GM21576 (cell line): ENCODE measurements at regions not wholly inside any gene's neighbourhood (a gene's known extent, or its start where the extent isn't known, plus 50 kb on each side); places are given as distances from the start of the nearest gene placed in this dataset.
"Not testable (repeated sequence)": the region's sequence is repeated elsewhere in the genome, so short reads cannot be mapped to it uniquely, and the experiment has no call there.

Experiments
- ATAC-seq: cut with Tn5 transposase; IDR thresholded peaks from one replicate; pipeline ENCODE4 v1.9.1; 2021; ENCODE audit warnings: mild to moderate bottlenecking, moderate library complexity; ENCODE audit not compliant: unreplicated experiment

- ATAC-seq, result no peak
These were observed 527.0 kb downstream of the RAB28 start for GRCh38 chr4:12957108-12957507.

DNA sequence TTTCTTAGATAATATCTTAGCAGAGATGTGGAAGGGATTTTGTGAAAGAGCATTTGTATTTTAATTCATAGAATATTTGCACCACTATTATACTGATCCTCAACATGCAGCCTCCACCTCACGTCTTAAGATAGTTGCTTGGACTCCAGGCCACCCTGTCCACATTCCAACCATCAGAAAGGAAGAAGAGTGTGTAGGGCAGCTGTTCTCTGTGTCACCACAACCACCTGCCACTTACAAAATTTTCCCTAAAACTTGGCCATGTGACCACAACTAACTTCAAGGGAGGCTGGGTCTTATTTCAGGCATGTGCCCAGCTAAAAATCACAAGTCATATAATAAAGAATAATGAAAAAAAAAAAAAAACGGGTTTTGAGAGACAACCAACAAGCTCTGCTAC is 528.1 kb downstream of the RAB28 start:
- ATAC-seq, result no peak

- ATAC-seq, result no peak
These were observed 534.2 kb downstream of the RAB28 start for GRCh38 chr4:12949719-12950490.

DNA sequence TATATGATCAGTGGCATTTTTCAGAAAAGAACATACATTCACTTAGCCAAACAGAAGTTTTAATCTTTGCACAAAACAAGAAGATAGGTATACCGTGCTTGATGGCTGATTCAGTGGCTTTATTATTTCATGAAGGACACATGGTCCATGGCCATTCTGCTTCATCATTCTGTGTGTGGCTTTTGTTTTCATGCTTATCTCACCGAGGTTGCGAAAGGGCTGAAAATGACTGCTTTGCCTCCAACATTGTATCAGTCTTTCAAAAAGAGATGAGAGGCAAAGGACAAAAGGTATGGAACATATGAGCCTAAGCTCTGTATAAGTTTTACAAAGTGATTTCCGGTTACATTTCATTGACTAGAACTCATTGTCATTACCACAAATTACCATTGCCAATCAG is 541.1 kb downstream of the RAB28 start:
- ATAC-seq, result no peak

- no peak for ATAC-seq
These were observed 550.3 kb downstream of the RAB28 start for GRCh38 chr4:12933760-12934221.

DNA sequence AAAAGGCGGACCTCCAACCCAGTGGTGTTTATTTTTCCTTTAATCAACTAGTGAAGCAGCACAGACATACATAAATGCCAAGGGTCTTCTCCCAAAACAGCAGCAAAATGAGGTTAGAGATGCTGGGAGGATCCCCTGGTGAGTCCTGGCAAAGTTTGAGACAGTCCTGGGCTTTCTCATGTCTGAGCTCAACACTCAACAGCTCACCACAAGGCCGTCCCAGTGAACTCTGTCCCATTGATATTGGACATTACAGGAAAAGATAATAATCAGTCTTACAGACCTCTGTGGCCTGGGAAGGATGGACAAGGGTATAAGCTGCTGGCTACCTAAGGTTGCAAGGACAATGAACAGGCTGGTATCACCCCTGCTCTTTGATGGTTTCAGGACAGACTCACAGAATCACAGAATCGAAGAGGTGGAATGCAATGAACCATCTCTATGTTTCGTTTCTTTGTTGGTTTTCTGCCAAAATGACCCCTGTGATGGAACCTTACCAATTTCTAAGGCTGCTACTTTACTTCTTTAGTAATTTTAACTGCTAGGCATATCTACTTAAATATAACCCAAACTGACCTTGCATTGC is 551.8 kb downstream of the RAB28 start:
- ATAC-seq, result no peak

DNA sequence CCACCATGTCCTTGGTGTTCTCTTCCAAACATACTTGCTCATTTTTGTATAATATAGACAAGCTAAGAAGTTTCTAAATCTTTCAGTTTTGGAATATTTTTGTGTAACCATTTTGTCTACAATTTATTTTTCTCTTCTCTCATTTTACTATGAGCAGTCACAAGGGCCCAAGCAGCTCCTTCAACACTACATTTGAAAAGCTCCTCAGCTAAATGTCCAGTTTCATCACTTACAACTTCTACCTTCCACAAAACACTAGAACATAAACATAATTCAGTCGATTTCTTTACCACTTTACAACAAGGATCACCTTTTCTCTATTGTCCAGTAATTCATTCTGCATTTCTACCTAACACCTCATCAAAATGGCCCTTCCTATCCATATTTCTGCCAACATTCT is 554.4 kb downstream of the RAB28 start:
- ATAC-seq, result no peak

DNA sequence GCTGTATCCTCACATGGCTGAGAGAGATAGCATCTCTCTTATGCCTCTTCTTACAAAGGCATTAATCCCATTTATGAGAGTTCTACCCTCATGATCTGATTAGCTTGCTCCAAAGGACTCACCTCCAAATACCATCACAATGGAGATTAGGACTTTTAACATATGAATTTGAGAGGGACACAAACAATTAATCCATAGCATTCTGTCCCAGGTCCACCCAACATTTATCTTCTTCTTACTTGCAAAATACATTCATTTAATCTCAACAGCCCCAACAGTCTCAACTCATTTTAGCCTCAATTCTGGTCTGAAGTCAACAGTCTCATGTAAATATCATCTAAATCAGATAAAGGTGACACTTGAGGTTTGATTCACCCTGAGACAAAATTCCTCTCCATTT is 555.4 kb downstream of the RAB28 start:
- no peak for ATAC-seq

DNA sequence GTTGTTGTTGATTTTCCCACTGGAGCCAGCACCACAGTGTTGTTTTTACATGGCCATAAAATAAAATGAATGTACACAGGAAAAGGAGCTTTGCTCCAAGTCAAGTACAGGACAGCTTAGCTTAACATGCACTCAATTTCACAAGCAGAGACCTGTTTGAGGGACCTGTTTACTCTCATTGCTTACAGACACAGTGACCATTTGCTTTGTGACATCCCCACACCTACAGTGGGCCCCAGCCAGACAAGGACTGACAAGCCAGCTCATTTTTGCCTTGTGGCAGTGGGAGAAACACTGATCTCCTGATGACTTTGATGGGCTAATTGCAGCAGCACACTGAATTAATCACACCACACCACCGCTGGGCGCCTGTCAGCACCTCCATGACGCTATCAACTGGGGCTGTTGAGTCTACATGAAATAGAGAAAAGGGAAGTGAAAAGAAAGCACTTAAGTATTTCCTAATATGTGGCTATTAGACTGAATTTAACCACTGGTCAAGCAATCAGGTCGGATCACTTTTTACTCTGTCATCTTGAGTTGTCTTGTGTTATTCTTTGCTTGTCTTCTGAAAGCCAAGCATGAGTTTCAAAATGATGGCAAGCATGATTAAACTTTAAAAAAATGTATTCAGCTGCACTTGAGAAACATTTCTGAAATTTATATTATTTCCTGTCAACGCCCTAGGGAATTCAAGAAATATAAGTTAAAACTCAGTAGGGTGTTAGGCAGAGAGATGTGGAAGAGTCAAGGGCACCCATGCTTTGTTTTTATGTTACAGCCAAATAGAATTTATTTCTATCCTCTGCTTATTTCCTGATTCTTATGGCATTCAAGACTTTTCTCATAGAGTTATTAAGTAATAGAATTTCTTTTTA is 557.7 kb downstream of the RAB28 start:
- peak; percentile 46 for ATAC-seq

GRCh38 chr4:12924728-12925320 is 559.3 kb downstream of the RAB28 start:
- no peak for ATAC-seq

DNA sequence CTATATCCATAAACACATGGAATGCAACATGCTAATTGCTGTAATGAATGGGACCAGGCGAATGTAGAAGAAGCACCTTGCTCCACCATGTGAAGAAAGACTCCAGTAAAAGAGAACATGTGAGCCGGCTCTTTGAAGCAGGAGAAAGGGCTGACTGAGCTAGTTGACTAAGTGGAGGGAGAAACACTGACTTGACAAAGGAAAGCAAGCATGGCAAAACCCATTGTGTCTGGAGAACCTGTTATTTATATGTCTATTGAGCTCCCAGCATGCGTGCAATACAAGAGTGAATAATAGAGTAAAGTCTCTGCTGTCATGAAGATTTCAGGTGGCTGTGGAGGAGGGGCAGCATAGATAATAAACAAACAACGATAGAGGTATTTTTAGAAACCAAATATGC is 559.9 kb downstream of the RAB28 start:
- no peak for ATAC-seq

GRCh38 chr4:12912896-12913418 is 571.2 kb downstream of the RAB28 start:
- no peak for ATAC-seq

- no peak for ATAC-seq
These were observed 572.3 kb downstream of the RAB28 start for GRCh38 chr4:12911750-12912358.

- not testable (repeated sequence) for ATAC-seq
These were observed 580.5 kb downstream of the RAB28 start for GRCh38 chr4:12903640-12904039.

DNA sequence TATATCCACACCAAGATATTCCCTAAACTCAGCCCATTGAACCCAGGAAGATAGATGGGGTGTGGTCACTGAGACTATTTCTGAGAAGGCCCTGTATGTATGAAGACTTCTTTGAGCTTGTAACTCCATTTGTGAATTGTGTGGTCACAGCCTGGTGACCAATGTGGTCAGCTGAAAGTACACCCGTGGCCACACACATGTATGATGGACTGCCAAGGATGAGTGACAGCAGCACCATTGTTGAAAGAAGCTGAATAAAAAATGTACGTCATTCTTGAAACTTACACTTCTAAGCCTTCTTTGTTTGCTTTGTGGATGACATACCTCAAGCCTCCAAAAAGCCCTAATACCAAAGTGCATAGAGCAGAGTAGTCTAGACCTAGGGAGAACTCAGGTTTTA is 581.4 kb downstream of the RAB28 start:
- ATAC-seq, result no peak

- ATAC-seq, result no peak
These were observed 586.2 kb downstream of the RAB28 start for GRCh38 chr4:12897954-12898353.

- no peak for ATAC-seq
These were observed 590.1 kb downstream of the RAB28 start for GRCh38 chr4:12894062-12894461.

GRCh38 chr4:12889054-12889453 is 595.1 kb downstream of the RAB28 start:
- no peak for ATAC-seq

DNA sequence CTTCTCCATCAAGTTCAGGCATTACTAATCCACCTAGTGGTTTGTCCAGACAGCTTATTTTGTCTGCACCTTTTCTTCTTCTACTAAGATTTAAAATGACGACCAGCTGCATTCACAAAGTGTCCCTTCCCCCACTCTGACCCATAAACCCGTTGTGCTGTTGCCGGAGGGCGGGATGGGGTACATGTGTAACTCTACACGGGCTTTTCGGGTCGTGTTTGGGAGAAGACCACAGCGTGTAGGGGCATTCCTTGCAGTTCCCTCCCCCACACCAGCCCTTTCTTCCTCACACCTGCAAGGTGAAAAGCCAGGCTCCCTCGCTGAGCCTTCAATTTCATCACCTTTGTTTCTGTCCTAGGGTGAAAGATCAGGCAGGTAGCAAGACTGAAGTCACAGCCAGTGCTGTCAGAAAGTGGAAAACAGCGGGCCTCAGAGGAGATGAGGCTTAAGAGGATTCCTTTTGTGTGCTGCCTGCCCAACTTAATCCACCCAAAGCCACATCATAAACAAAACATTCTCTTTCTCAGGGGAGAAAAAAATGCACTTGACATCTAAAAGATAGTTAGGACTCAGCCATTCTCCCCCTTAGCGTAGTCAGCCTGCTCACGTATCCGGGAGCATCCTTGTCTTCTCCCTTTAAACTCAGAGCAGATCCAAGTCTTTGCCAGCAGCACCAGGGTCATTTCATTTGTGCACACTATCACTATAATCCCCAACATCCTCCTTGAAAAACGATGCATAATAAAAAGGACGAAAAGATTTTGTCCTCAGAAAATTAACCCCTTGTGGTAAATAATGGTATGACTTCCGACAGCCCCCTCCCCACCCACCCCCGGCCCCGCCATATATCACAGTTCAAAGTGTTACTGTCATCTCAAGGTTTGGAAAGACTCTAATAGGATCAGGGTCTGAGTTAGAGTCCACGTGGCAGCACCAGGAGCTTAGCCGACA is 599.0 kb downstream of the RAB28 start:
- no peak for ATAC-seq
